HL-60 (cell line): ENCODE measurements at regions not wholly inside any gene's neighbourhood (a gene's known extent, or its start where the extent isn't known, plus 50 kb on each side); places are given as distances from the start of the nearest gene placed in this dataset.

ENCODE experiments used
- CTCF ChIP-seq: IDR thresholded peaks from one replicate; pipeline ENCODE4 v1.5.1; 2011; ENCODE audit warnings: low read length, control low read depth, inconsistent platforms; ENCODE audit not compliant: insufficient read depth
- GABPA ChIP-seq: IDR thresholded peaks from 2 replicates; pipeline ENCODE4 v1.6.1; 2012; ENCODE audit warnings: low read depth
- POLR2AphosphoS5 ChIP-seq: IDR thresholded peaks from 2 replicates; pipeline ENCODE4 v1.6.1; 2012; ENCODE audit warnings: low read depth
- SPI1 ChIP-seq: IDR thresholded peaks from 2 replicates; pipeline ENCODE4 v1.6.1; 2012; ENCODE audit warnings: low read depth, mild to moderate bottlenecking, borderline replicate concordance
- TF ChIP-seq, protein P1 (sequence below): IDR thresholded peaks from 2 replicates; pipeline ENCODE4 v1.6.1; 2012; ENCODE audit warnings: low read depth; ENCODE audit not compliant: insufficient replicate concordance

- TF ChIP-seq CTCF: no peak
- TF ChIP-seq, protein P1, sequence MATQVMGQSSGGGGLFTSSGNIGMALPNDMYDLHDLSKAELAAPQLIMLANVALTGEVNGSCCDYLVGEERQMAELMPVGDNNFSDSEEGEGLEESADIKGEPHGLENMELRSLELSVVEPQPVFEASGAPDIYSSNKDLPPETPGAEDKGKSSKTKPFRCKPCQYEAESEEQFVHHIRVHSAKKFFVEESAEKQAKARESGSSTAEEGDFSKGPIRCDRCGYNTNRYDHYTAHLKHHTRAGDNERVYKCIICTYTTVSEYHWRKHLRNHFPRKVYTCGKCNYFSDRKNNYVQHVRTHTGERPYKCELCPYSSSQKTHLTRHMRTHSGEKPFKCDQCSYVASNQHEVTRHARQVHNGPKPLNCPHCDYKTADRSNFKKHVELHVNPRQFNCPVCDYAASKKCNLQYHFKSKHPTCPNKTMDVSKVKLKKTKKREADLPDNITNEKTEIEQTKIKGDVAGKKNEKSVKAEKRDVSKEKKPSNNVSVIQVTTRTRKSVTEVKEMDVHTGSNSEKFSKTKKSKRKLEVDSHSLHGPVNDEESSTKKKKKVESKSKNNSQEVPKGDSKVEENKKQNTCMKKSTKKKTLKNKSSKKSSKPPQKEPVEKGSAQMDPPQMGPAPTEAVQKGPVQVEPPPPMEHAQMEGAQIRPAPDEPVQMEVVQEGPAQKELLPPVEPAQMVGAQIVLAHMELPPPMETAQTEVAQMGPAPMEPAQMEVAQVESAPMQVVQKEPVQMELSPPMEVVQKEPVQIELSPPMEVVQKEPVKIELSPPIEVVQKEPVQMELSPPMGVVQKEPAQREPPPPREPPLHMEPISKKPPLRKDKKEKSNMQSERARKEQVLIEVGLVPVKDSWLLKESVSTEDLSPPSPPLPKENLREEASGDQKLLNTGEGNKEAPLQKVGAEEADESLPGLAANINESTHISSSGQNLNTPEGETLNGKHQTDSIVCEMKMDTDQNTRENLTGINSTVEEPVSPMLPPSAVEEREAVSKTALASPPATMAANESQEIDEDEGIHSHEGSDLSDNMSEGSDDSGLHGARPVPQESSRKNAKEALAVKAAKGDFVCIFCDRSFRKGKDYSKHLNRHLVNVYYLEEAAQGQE: no peak
- no peak for TF ChIP-seq GABPA
- TF ChIP-seq POLR2AphosphoS5: no peak
- no peak for TF ChIP-seq SPI1
Observed at GRCh38 chrX:142898164-142898563, 127.6 kb upstream of the SPANXN4 start.
